NCI-H2081 (cell line): ENCODE measurements at regions not wholly inside any gene's neighbourhood (a gene's known extent, or its start where the extent isn't known, plus 50 kb on each side); places are given as distances from the start of the nearest gene placed in this dataset.
"Not testable (repeated sequence)": the region's sequence is repeated elsewhere in the genome, so short reads cannot be mapped to it uniquely, and the experiment has no call there.

ENCODE experiments used
- DNase-seq, 2 experiments: peaks; one replicate each; lab custom pipeline; 2025; lab: John Stamatoyannopoulos, UW

GRCh38 chr2:64795024-64795592 lies 141.4 kb upstream of the SERTAD2 start:
- no peak for DNase-seq

GRCh38 chr2:64796926-64797325 lies 143.2 kb upstream of the SERTAD2 start:
- DNase-seq, result no peak

GRCh38 chr2:64797881-64798575 lies 144.3 kb upstream of the SERTAD2 start:
- peak; percentile 76 to 93 for DNase-seq

GRCh38 chr2:64799592-64800252 lies 146.0 kb upstream of the SERTAD2 start:
- peak in 1 of 2 experiments; percentile 12 for DNase-seq

DNA sequence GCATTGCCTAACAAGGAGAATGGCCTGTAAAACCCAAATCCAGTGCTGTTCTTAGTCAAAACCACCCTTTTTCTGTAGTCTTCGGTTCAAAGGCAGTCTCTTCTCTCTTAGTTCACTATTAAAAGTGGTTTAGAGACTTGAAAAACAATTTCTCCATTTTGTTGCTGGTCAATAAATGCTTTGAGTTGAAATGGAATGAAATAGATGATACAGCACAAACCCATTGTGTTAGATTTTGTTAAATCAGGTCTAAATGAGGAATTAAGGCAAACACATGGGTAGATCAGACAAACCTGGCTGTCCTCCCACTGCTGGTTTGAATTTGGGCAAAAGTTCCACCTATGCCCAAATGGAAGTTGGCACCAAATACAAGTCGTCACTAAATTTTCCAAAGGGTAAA lies 150.1 kb upstream of the SERTAD2 start:
- DNase-seq, result no peak

DNA sequence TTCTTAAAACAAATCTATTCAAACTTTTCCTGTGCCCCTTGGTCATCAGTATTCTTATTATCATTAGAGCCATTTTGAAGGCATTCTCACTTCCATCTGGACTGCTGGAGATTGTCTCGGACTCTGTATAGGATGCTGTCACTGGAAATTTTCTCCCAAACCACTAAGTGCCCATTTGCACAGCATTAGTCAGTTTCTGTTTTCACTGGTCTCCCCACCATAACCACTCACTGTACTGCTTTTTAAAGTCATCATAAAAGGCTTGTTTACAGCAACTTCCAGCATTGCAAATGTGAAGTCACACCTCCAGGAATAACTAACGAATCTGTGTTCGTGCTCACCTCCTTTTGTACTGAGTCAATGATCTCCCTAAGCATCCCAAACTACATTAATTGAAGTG lies 150.9 kb upstream of the SERTAD2 start:
- DNase-seq, result no peak

- DNase-seq, result no peak
These were observed 153.7 kb upstream of the SERTAD2 start for GRCh38 chr2:64807417-64807816.

GRCh38 chr2:64808092-64808491 lies 154.4 kb upstream of the SERTAD2 start:
- no peak for DNase-seq

DNA sequence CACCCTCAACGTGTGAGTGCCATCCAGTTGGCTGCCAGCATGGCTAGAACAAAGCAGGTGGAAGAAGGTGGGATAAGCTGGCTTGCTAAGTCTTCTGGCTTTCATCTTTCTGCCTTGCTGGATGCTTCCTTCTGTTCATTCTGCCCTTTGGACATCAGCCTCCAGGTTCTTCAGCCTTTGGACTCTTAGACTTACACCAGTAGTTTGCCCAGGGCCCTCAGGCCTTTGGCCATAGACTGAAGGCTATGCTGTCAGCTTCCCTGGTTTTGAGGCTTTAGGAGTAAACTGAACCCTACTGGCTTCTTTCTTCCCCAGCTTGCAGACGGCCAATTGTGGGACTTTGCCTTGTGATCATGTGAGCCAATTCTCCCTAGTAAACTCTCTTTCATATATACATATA lies 155.0 kb upstream of the SERTAD2 start:
- DNase-seq, result no peak

DNA sequence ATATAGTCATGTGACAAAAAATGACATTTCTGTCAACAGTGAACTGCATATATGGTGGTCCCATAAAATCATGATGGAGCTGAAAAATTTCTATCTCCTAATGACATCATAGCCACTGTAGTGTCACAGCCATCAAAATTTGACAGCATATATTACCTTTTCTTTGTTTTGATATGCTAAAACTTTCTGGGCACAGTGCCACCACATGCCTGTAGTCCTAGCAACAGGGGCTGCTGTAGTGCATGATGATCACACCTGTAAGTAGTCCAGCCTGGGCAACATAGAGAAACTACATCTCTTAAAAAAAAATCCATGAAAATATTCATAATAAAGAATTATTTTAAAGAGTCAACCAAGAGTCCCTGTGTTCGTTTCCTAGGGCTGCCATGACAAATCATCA lies 155.5 kb upstream of the SERTAD2 start:
- DNase-seq, result no peak

GRCh38 chr2:64812285-64812684 lies 158.6 kb upstream of the SERTAD2 start:
- peak in 1 of 2 experiments; percentile 27 for DNase-seq

GRCh38 chr2:64814007-64814406 lies 160.3 kb upstream of the SERTAD2 start:
- no peak for DNase-seq

DNA sequence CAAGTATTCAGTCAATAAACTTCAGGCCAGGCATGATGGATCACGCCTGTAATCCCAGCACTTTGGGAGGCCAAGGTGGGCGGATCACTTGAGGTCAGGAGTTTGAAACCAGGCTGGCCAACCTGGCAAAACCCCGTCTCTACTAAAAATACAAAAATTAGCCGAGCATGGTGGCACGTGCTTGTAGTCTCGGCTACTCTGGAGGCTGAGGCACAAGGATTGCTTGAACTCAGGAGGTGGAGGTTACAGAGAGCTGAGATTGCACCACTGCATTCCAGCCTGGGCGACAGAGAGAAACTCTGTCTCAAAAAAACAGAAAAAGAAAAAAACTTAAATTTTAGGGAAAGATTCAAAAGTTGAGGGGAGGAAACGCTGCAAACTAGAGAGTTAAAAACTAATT lies 162.8 kb upstream of the SERTAD2 start:
- DNase-seq, result not testable (repeated sequence)

DNA sequence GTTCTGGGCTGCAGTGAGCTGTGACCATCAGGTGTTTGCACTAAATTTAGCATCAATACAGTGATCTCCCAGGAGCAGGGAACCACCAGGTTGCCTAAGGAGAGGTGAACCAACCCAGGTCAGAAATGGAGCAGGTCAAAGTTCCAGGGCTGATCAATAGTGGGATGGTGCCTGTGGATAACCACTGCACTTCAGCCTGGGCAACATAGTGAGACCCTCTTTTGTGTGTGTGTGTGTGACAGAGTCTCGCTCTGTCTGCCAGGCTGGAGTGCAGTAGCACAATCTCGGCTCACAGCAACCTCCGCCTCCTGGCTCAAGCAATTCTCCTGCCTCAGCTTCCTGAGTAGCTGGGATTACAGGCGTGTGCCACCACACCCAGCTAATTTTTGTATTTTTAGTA lies 163.7 kb upstream of the SERTAD2 start:
- DNase-seq, result no peak

GRCh38 chr2:64818664-64819060 lies 164.9 kb upstream of the SERTAD2 start:
- no peak for DNase-seq

GRCh38 chr2:64819361-64819760 lies 165.6 kb upstream of the SERTAD2 start:
- no peak for DNase-seq

DNA sequence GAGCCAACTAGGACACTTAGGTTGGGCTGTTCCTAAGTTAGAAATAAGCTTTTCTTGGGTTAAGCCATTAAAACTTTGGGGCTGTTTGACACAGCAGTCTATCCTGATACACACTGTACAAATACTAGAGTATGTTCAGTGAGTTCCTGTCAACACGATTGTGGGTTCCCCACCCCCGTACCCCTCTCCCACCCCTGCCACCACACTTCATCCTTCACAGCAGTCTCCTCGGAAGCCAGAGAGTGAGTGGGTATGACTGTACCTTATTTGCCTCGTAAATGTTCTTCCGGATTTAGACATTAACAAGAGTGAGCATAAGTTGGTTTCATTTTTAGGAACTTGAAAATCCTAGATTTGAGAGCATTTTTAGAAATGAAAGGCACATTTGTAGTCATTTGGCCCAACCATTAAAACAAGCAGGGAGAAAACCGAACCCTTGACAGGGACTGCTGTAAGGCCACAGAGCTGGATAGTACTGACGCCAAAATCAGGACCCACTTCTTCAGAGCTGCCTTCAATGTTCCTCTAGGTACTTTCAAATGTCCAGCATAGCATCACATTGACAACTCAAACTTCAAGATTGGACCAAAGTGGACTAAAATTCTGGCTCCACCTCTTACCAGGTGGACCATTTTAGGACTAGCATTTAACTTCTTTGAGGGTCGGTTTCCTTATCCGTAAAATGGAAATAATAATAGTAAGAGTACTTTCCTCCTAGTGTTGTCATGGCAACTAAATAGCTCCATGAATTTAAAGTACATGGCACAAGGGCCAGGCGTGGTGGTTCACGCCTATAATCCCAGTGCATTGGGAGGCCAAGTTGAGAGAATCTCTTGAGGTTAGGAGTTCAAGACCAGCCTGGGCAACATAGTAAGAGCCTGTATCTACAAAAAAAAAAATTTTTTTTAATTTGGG lies 166.3 kb upstream of the SERTAD2 start:
- DNase-seq, result no peak

DNA sequence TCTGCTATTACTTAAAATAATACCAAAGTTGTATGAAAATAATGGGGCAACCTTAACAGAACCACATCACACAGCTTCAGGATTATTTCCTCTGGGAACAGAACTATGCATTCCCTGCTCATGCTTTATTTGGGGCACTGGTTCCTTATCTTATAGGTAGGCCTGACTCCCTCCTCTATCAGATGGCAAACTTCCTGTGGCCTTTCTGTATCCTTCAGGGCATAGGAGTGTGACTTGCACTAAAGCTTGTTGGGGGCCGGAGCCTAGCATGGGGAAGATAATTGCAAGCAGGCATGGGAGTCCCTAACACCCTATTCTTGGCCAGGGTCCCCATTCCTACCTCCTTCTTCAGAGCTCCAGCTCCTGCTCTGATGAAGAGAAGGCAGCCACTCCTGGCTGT lies 167.2 kb upstream of the SERTAD2 start:
- DNase-seq, result no peak

- DNase-seq, result no peak
These were observed 165.4 kb upstream of the SLC1A4 start for GRCh38 chr2:64823794-64824193.

- DNase-seq, result no peak
These were observed 163.2 kb upstream of the SLC1A4 start for GRCh38 chr2:64825831-64826491.

GRCh38 chr2:64826703-64827102 lies 162.5 kb upstream of the SLC1A4 start:
- no peak for DNase-seq

- no peak for DNase-seq
These were observed 160.9 kb upstream of the SLC1A4 start for GRCh38 chr2:64828261-64828660.
